ENCODE measurements at regions not wholly inside any gene's neighbourhood (a gene's known extent, or its start where the extent isn't known, plus 50 kb on each side); places are given as distances from the start of the nearest gene placed in this dataset.

DNA sequence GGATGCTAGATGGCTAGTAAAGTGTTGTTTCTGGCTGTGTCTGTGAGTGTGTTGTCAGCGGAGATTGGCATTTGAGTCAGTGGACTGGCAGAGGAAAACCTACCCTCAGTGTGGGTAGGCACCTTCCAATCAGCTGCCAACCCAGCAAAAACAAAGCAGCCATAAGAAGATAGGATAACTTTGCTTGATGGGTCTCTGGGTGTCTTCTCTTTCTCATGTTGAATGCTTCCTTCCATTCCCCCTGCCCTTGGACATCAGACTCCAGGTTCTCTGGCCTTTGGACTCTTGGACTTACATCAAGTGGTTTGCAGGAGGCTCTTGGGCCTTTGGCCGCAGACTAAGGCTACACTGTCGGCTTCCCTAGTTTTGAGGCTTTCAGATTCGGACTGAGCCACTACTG is 429.0 kb upstream of the ZNF804A start:
- Histone ChIP-seq H3K27me3 (ENCODE audit: control insufficient read depth in 2 of 2, insufficient read depth in 2 of 2, low read length in 2 of 2) (no peaks in the 10 kb centered on the region), H3K4me3 (no peak overlapping the region), H3K27ac (ENCODE audit: extremely low read depth, low read depth, low read length) (no peak overlapping the region), H3K4me1 (replicated peaks in 1 of 2; ENCODE audit: control insufficient read depth in 2 of 2, insufficient read depth in 2 of 2, low read length in 2 of 2) (no peaks in the 10 kb centered on the region), H3K4me2 (ENCODE audit: insufficient read depth, low read length) (no peak overlapping the region), H3K9me1 (ENCODE audit: control insufficient read depth, insufficient read depth, low read length) (no peaks in the 10 kb centered on the region), H3K79me2 (ENCODE audit: control insufficient read depth, insufficient read depth, low read length) (no peaks in the 10 kb centered on the region), H3K36me3 (ENCODE audit: control insufficient read depth, insufficient read depth, low read length) (no peaks in the 10 kb centered on the region), H3K9me3 (replicated peaks; ENCODE audit: control insufficient read depth, insufficient read depth, low read depth, low read length) (no peaks in the 10 kb centered on the region), H3K9ac (ENCODE audit: insufficient read depth in 1 of 2, low read depth in 2 of 2, low read length in 2 of 2) (no peak overlapping the region), H4K20me1 (replicated peaks; ENCODE audit: control insufficient read depth, insufficient read depth, low read length) (no peaks in the 10 kb centered on the region), H2AFZ (ENCODE audit: low read depth, low read length) (no peak overlapping the region)
- DNase-seq (ENCODE audit: extremely low read depth in 1 of 4, low spot score in 3 of 4) (no peak), ATAC-seq (no peak), FAIRE-seq (no peak)
- in situ Hi-C loops (cut with MboI) (no loop called here), intact Hi-C loops (cut with micrococcal nuclease) (no loop called here)
- WGBS (ENCODE audit: insufficient coverage, low coverage, missing lambda C conversion rate), result 23% methylated on average over 4 of the region's 4 CpGs
- BruUV-seq (replicated peaks), result no TSS peak
- ChIA-PET POLR2A (no interaction called here), CTCF (ENCODE audit: low intra/inter-chr PET ratio) (no interaction called here)
- TF ChIP-seq CSDE1 (IDR thresholded peaks at IDR 0.05) (no peak), ATF1 (CRISPR knock-in tag; IDR thresholded peaks at IDR 0.05) (no peak), ATF1 (tag; IDR thresholded peaks at IDR 0.05) (no peak), CC2D1A (IDR thresholded peaks at IDR 0.05) (no peak), EWSR1 (IDR thresholded peaks at IDR 0.05; ENCODE audit: borderline replicate concordance, low read depth, partially characterized antibody) (no peak), ELF4 (CRISPR knock-in tag; IDR thresholded peaks at IDR 0.05) (no peak), ETS2 (tag; IDR thresholded peaks at IDR 0.05; ENCODE audit: borderline replicate concordance, poor library complexity, severe bottlenecking) (no peak), CBFA2T3 (IDR thresholded peaks at IDR 0.05) (no peak), POLR2H (tag; IDR thresholded peaks at IDR 0.05; ENCODE audit: low read depth) (no peak), ASH1L (IDR thresholded peaks at IDR 0.05; ENCODE audit: borderline replicate concordance, low read depth, partially characterized antibody) (no peak), ZNF263 (CRISPR knock-in tag; IDR thresholded peaks at IDR 0.05; ENCODE audit: borderline replicate concordance) (no peak), ZNF644 (tag; IDR thresholded peaks at IDR 0.05; ENCODE audit: low read depth) (no peak), PTTG1 (tag; IDR thresholded peaks at IDR 0.05; ENCODE audit: low read depth) (no peak), ZKSCAN8 (CRISPR knock-in tag; IDR thresholded peaks at IDR 0.05) (no peak), YBX1 (IDR thresholded peaks at IDR 0.05) (no peak), CEBPB (tag; IDR thresholded peaks at IDR 0.05) (no peak), ZC3H8 (IDR thresholded peaks at IDR 0.05) (no peak), ELF2 (CRISPR knock-in tag; IDR thresholded peaks at IDR 0.05) (no peak), ZNF12 (CRISPR knock-in tag; IDR thresholded peaks at IDR 0.05) (no peak)
- TF ChIP-seq, protein P1, sequence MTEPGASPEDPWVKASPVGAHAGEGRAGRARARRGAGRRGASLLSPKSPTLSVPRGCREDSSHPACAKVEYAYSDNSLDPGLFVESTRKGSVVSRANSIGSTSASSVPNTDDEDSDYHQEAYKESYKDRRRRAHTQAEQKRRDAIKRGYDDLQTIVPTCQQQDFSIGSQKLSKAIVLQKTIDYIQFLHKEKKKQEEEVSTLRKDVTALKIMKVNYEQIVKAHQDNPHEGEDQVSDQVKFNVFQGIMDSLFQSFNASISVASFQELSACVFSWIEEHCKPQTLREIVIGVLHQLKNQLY (CRISPR knock-in tag; conservative IDR thresholded peaks at IDR 0.05), result no peak
